Osteoblast (primary cell): ENCODE measurements at regions not wholly inside any gene's neighbourhood (a gene's known extent, or its start where the extent isn't known, plus 50 kb on each side); places are given as distances from the start of the nearest gene placed in this dataset.

Experiments
- DNase-seq: peaks from one replicate; pipeline ENCODE4 v3.0.0; 2011; ENCODE audit warnings: low spot score, mixed read lengths; ENCODE audit not compliant: insufficient read length; ENCODE audit errors: missing footprints
- H2AFZ ChIP-seq: 2 replicates; pipeline ENCODE4 v1.6.0; 2011; ENCODE audit warnings: mild to moderate bottlenecking, low read length
- H3K27ac ChIP-seq: 2 replicates; pipeline ENCODE4 v1.5.1; 2011; ENCODE audit warnings: mild to moderate bottlenecking, low read depth, low read length, moderate library complexity
- H3K27me3 ChIP-seq: 2 replicates; pipeline ENCODE4 v1.6.0; 2012; ENCODE audit warnings: mild to moderate bottlenecking, control low read depth, inconsistent platforms, low read length, moderate library complexity; ENCODE audit not compliant: insufficient read depth
- H3K36me3 ChIP-seq: 2 replicates; pipeline ENCODE4 v1.5.1; 2011; ENCODE audit warnings: mild to moderate bottlenecking, low read length, control low read depth, moderate library complexity; ENCODE audit not compliant: insufficient read depth
- H3K4me1 ChIP-seq: 2 replicates; pipeline ENCODE4 v1.5.1; 2011; ENCODE audit warnings: mild to moderate bottlenecking, low read length, control low read depth, moderate library complexity; ENCODE audit not compliant: insufficient read depth
- H3K4me2 ChIP-seq: 2 replicates; pipeline ENCODE4 v1.6.0; 2011; ENCODE audit warnings: mild to moderate bottlenecking, low read length; ENCODE audit not compliant: insufficient read depth
- H3K4me3 ChIP-seq: fragments of 200-600 bp; sonication (generic); 3 replicates; pipeline ENCODE4 v1.5.1; 2012; ENCODE audit warnings: mild to moderate bottlenecking, low read length, inconsistent platforms; ENCODE audit not compliant: insufficient read depth
- H3K79me2 ChIP-seq: 2 replicates; pipeline ENCODE4 v1.6.0; 2012; ENCODE audit warnings: mild to moderate bottlenecking, low read length, control low read depth, inconsistent platforms; ENCODE audit not compliant: insufficient read depth
- H3K9me3 ChIP-seq: 2 replicates; pipeline ENCODE4 v1.5.1; 2011; ENCODE audit warnings: low read depth, low read length, control low read depth
- H4K20me1 ChIP-seq: 2 replicates; pipeline ENCODE4 v1.6.0; 2012; ENCODE audit warnings: mild to moderate bottlenecking, low read length, control low read depth; ENCODE audit not compliant: insufficient read depth
- TF ChIP-seq, protein P1 (sequence below): IDR thresholded peaks from 2 replicates; pipeline ENCODE4 v1.5.1; 2011; ENCODE audit warnings: mild to moderate bottlenecking, low read depth, low read length, moderate library complexity; ENCODE audit errors: extremely low read depth

- Histone ChIP-seq H3K4me2 (no peak overlapping the region), H3K27ac (no peak overlapping the region)
Measured at GRCh38 chr2:228242591-228242990, 61.1 kb upstream of the SPHKAP start.

DNA sequence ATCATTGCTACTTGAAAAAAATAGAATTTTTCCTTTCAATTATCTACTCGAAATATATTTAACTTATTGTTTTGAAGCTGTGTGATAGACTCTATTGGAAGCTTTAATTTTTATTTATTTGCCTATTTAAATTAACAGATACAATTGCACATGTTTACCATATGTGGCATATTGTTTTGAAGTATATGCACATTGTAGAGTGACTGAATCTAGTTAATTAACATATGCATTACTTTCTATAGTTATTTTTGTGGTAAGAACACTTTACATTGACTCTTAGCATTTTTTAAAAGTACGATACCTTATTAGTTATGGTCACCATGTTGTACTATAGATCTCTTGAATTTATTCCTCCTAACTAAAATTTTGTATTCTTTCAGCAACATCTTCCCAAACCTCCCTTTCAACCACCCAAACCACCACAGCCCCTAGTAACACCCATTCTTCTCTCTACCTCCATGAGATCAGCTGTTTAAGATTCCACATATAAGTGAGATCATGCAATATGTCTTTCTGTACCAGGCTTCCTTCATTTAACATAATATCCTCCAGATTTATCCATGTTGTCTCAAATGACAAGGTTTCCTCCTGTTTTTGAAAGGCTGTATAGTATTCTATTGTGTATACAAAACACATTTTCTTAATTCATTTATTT lies 58.5 kb upstream of the SPHKAP start:
- no peaks in the 10 kb centered on the region for H3K27me3 ChIP-seq
- H3K27ac ChIP-seq, result no peak overlapping the region
- H3K79me2 ChIP-seq, result no peaks in the 10 kb centered on the region
- H3K4me3 ChIP-seq, result no peak overlapping the region
- TF ChIP-seq, protein P1, sequence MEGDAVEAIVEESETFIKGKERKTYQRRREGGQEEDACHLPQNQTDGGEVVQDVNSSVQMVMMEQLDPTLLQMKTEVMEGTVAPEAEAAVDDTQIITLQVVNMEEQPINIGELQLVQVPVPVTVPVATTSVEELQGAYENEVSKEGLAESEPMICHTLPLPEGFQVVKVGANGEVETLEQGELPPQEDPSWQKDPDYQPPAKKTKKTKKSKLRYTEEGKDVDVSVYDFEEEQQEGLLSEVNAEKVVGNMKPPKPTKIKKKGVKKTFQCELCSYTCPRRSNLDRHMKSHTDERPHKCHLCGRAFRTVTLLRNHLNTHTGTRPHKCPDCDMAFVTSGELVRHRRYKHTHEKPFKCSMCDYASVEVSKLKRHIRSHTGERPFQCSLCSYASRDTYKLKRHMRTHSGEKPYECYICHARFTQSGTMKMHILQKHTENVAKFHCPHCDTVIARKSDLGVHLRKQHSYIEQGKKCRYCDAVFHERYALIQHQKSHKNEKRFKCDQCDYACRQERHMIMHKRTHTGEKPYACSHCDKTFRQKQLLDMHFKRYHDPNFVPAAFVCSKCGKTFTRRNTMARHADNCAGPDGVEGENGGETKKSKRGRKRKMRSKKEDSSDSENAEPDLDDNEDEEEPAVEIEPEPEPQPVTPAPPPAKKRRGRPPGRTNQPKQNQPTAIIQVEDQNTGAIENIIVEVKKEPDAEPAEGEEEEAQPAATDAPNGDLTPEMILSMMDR, result no peak
- H3K36me3 ChIP-seq, result no peaks in the 10 kb centered on the region
- no peaks in the 10 kb centered on the region for H3K4me1 ChIP-seq
- H3K4me2 ChIP-seq, result no peak overlapping the region
- no peaks in the 10 kb centered on the region for H3K9me3 ChIP-seq
- DNase-seq, result no peak
- H4K20me1 ChIP-seq, result no peaks in the 10 kb centered on the region
- H2AFZ ChIP-seq, result no peak overlapping the region

More at GRCh38 chr2:228242591-228242990, 61.1 kb upstream of the SPHKAP start:
- Histone ChIP-seq H3K4me1 (no peaks in the 10 kb centered on the region), H4K20me1 (no peaks in the 10 kb centered on the region), H3K36me3 (no peaks in the 10 kb centered on the region), H3K27me3 (no peaks in the 10 kb centered on the region), H3K9me3 (peaks cover 2% of the 10 kb centered on the region), H2AFZ (no peak overlapping the region), H3K4me3 (no peak overlapping the region), H3K79me2 (no peaks in the 10 kb centered on the region)
- TF ChIP-seq, protein P1, result no peak
- no peak for DNase-seq

- H3K36me3 ChIP-seq, result no peaks in the 10 kb centered on the region
- H4K20me1 ChIP-seq, result no peaks in the 10 kb centered on the region
- DNase-seq, result no peak
- H3K9me3 ChIP-seq, result no peaks in the 10 kb centered on the region
- H3K4me3 ChIP-seq, result no peak overlapping the region
- no peak overlapping the region for H3K4me2 ChIP-seq
- H3K27me3 ChIP-seq, result no peaks in the 10 kb centered on the region
- no peaks in the 10 kb centered on the region for H3K79me2 ChIP-seq
- no peaks in the 10 kb centered on the region for H3K4me1 ChIP-seq
- TF ChIP-seq, protein P1, result no peak
- H2AFZ ChIP-seq, result no peak overlapping the region
- no peak overlapping the region for H3K27ac ChIP-seq
Measured at GRCh38 chr2:228239207-228239906, 57.9 kb upstream of the SPHKAP start.
